GM18498 (cell line): ENCODE measurements at regions not wholly inside any gene's neighbourhood (a gene's known extent, or its start where the extent isn't known, plus 50 kb on each side); places are given as distances from the start of the nearest gene placed in this dataset.

ENCODE experiments used
- ATAC-seq: cut with Tn5 transposase; IDR thresholded peaks from one replicate; pipeline ENCODE4 v1.9.1; 2021; ENCODE audit warnings: mild to moderate bottlenecking, moderate library complexity; ENCODE audit not compliant: unreplicated experiment

DNA sequence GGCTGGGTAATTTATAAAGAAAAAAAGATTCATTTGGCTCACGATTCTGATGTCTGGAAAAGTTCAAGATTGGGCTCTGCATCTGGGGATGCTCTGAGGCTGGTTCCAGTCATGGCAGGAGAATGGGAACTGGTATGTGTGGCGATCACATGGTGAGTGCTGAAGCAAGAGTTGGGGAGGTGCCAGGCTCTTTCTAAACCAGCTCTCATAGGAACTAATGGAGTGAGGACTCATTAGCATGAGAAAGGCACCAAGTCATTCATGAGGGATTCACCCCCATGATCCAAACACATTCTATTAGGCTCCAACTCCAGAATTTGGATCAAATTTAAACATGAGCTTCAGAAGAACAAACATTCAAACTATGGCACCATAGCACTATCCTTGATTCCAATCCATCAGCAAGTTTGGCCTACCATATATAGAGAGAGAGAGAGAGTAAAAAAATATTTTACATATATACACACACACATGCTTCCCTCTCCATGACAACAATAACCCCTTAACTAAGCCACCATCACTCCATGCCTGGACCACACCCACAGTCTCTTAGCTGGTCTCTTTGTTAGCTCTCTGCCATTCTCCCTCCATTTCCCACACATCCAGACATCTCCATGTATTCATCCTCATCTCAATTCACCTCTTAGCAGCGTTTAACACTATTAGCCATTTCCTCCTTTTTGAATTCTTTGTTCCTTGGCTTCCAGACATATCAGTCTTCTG, 57.9 kb downstream of the NPY start:
- ATAC-seq: no peak

GRCh38 chr7:24343614-24344013, 59.6 kb downstream of the NPY start:
- ATAC-seq: no peak

- ATAC-seq: no peak
These were observed 62.1 kb downstream of the NPY start for GRCh38 chr7:24346129-24346528.

DNA sequence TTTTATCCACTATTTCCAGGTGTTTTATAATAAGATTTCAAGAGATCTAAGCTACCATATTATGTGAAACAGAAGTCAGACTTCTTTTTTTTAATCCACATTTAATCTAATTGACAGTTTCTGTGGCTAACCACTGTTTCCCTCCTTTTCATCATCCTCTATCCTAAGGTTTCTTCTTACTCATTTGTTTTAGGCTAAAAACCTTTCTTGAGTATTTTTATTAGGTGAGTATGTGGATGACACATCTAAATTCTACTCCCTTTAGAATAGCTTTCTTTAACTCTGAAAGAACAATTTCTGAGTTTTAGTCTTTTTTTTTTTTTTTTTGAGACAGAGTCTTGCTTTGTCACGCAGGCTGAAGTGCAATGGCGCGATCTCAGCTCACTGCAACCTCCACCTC, 62.7 kb downstream of the NPY start:
- no peak for ATAC-seq

- no peak for ATAC-seq
These were observed 65.3 kb downstream of the NPY start for GRCh38 chr7:24349339-24349738.

DNA sequence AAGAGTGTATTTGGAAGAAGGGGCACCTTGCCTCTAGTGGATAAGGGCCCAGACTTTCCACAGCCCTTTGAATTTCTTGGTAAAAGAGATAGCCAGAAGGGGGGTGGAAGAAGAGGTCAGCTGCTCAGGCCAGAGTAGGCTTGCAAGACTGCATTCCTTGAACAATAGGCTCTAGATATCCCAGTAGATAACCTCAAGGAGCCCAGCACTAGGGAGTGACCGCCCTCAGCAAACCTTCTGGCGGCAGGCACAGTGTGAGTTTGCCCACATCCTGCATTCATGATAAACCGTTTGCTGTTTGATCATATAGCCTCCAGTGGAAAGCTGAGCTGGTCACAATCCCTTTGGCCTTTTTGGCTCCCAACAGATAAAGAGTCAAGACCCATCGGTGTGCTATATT, 70.5 kb downstream of the NPY start:
- ATAC-seq: no peak

- no peak for ATAC-seq
These were observed 72.9 kb downstream of the NPY start for GRCh38 chr7:24356718-24357386.

DNA sequence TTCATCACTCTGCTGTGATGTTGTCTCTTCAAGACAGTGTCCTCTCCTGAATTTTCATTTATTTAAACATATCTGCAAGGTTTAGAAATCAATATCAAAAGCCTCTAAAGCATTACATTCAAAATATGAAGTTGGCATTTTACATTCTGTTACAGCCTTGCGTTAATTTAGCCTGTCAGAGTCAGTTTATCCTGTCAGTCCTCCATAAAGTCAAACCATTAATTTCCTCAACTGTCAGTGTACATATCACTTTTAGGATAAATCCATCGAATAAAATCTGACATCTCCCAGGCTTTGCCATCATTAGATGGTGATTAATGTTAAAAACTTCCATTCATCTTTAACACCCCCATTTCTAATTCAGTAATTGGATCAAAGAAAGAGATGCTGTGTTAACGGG, 77.0 kb downstream of the NPY start:
- ATAC-seq: no peak

DNA sequence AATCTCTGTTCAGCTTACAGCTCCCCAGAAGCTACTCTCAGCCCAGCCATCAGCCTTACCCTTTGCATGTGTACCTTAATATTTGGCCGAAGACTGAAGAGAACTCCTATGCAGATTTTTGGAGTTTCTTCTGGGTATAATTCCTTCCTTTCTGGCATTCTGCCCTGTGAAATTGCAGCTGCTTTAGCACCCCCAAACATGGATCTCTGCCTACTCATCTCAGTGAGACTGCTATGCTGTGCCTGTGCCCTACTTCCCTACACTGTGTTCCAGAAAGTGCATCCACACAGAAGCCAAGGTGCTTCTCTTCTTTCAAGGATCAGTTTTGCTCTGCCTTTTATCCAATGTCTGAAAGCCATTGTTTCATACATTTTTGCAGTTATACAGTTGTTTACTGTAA, 81.6 kb downstream of the NPY start:
- ATAC-seq: no peak

DNA sequence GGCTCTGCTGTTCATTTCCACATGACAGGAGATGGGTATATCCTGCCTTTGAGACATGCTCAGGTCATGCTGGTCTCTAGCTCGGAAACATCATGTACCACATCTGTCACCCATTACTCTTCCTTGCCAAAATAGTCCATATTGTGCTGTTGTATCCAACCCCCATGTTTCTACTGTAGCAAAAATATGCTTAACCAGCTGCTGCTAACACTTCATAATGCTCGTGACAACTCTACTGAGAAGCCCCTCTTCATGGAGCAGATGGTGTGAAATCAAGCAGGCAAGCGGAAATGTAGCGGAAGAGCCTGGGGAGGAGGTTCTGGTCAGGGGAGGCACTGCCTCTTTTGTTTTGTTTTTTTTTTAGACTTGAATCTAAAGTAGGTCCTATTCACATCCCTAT, 82.9 kb downstream of the NPY start:
- no peak for ATAC-seq

GRCh38 chr7:24368161-24368560, 84.2 kb downstream of the NPY start:
- ATAC-seq: no peak

DNA sequence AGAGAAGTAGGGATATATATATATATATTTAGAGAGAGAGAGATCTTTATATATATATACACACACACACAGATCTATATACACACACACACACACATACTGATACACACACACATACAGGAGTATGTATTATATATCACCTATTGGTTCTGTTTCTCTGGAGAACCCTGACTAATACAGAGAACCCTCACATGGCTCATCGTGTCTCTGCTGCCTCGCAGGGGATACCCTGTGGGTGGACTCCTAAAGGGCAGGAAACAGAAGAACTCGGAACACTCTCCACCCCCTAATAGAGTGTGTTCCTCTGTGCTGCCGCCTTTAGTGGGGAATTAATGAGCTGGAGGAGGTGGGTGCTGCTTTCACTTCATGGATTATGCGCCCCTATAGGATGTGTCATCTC, 86.6 kb downstream of the NPY start:
- ATAC-seq: no peak

- ATAC-seq: no peak
These were observed 89.3 kb downstream of the NPY start for GRCh38 chr7:24372961-24373955.

GRCh38 chr7:24378871-24379616, 95.1 kb downstream of the NPY start:
- ATAC-seq: no peak

- ATAC-seq: peak; percentile 79
These were observed 98.0 kb downstream of the NPY start for GRCh38 chr7:24381894-24382505.

DNA sequence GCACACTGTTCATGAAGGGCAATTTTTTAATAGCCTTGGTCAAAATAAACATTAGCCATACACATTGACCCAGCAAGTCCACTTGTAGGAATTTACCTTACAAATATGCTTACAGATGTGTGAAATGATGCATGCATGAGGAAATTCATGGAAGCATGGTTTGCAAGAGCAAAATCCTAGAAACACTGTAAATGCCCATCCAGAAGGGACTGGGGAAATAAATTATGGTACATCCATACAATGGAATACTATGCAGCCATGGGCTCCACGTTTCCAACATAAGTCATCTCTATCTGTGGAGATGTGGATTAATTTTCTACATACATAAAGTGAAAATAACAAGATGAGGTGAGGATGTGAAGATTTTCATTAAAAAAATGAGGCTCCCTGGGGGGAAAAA, 99.1 kb downstream of the NPY start:
- no peak for ATAC-seq

DNA sequence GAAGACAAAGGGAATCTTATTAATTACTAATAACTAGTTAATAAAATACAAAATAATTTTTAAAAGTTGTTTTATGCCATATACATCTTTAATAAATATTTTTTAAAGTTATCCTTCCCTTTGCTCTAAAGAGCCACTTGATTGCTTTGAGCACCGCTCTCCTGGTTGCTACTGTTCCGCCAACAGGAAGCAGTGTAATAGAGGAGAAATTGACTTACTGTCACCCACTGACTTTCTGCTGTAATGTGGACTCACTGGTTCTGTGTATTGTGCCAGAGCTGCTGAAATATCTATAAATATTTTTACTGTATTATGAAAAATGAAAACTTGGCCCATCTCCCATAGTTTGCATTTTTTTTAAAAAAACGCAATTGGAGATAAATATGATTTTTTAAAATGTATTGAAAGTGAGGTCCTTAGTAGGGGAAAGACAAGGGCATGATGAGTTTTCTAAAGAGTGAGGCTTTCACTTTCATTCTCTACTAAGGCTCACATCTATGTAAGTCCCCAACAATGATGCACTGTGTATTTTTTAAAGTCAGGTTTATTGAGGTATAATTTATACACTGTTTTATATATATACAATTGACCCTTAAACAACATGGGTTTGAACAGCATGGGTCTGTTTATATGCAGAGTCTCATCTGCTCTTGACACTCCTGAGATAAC, 100.5 kb downstream of the NPY start:
- peak; percentile 76 for ATAC-seq

DNA sequence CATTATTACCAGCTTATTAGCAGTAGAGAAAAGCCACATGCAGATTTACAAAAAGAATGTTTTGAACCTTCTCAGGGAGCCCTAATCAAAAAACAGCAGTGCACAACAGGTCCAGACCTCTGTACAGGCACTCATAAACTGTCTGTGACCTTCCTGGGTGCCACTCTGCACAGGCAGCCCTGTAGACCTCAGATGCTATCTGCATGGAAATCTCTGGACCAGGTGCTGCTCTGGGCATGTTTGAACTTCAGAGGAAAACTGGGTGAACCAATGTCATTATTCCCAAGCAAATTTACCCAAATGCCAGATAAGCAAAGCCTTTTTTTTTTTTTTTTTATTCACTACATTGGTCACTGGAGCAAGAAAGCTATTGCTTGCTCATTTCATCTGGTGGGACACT, 104.2 kb downstream of the NPY start:
- ATAC-seq: no peak

- no peak for ATAC-seq
These were observed 106.6 kb downstream of the NPY start for GRCh38 chr7:24390376-24391157.
